CD14-positive monocyte (primary cell): ENCODE measurements at regions not wholly inside any gene's neighbourhood (a gene's known extent, or its start where the extent isn't known, plus 50 kb on each side); places are given as distances from the start of the nearest gene placed in this dataset.

Source experiments
- DNase-seq, 3 donors: peaks; one replicate each; pipeline ENCODE4 v3.0.0-alpha.2; 2011 to 2022
- H2AFZ ChIP-seq: 2 replicates; pipeline ENCODE4 v1.6.0; 2012; ENCODE audit warnings: mild to moderate bottlenecking, low read depth, low read length, inconsistent platforms; ENCODE audit not compliant: insufficient read depth, poor library complexity, severe bottlenecking
- H3K27ac ChIP-seq, 2 donors: 1 replicate in 1 of 2; 2 replicates in 1 of 2; pipeline ENCODE4 v1.5.1; 2012 to 2013; ENCODE audit warnings: low read length in 2 of 2, control low read depth in 1 of 2, inconsistent platforms in 1 of 2, low read depth in 1 of 2, mild to moderate bottlenecking in 1 of 2
- H3K27me3 ChIP-seq, 2 donors: one replicate each; pipeline versions ENCODE4 v1.6.0 to v1.6.1; 2011 to 2013; ENCODE audit warnings: low read length in 2 of 2; ENCODE audit not compliant: control insufficient read depth in 2 of 2, insufficient read depth in 2 of 2
- H3K36me3 ChIP-seq, 2 donors: replicated peaks in 1 of 2; 1 replicate in 1 of 2; 2 replicates in 1 of 2; pipeline versions ENCODE4 v1.5.1 to v1.6.1; 2012 to 2013; ENCODE audit warnings: low read length in 2 of 2, control low read depth in 1 of 2, inconsistent platforms in 1 of 2, mild to moderate bottlenecking in 1 of 2; ENCODE audit not compliant: insufficient read depth in 2 of 2, control insufficient read depth in 1 of 2
- H3K4me1 ChIP-seq, 2 donors: 1 replicate in 1 of 2; 2 replicates in 1 of 2; pipeline versions ENCODE4 v1.5.1 to v1.6.1; 2012 to 2013; ENCODE audit warnings: low read length in 2 of 2, control low read depth in 1 of 2, inconsistent platforms in 1 of 2, mild to moderate bottlenecking in 1 of 2, moderate library complexity in 1 of 2; ENCODE audit not compliant: insufficient read depth in 2 of 2, control insufficient read depth in 1 of 2
- H3K4me2 ChIP-seq: replicated peaks from 2 replicates; pipeline ENCODE3; 2012; ENCODE audit warnings: low read length, moderate library complexity, mild to moderate bottlenecking; ENCODE audit not compliant: poor library complexity, severe bottlenecking; ENCODE audit errors: extremely low read depth
- H3K4me3 ChIP-seq, 3 experiments: fragments of 200-600 bp in 1 of 3; sonication (generic) in 1 of 3; replicated peaks in 1 of 3; 1 replicate in 2 of 3; 2 replicates in 1 of 3; pipeline ENCODE4 v1.5.1; 2011 to 2013; ENCODE audit warnings: low read length in 3 of 3, mild to moderate bottlenecking in 3 of 3, control low read depth in 2 of 3, low read depth in 2 of 3, inconsistent platforms in 1 of 3, moderate library complexity in 1 of 3
- H3K79me2 ChIP-seq: 2 replicates; pipeline ENCODE4 v1.6.0; 2012; ENCODE audit warnings: mild to moderate bottlenecking, control low read depth, inconsistent platforms, low read length, moderate library complexity; ENCODE audit not compliant: insufficient read depth
- H3K9ac ChIP-seq: 2 replicates; pipeline ENCODE4 v1.6.0; 2017; ENCODE audit warnings: low read length, mild to moderate bottlenecking; ENCODE audit not compliant: insufficient read depth, poor library complexity, severe bottlenecking
- H3K9me3 ChIP-seq, 2 donors: replicated peaks in 1 of 2; 1 replicate in 1 of 2; 2 replicates in 1 of 2; pipeline versions ENCODE4 v1.5.1 to v1.6.1; 2012 to 2013; ENCODE audit warnings: low read length in 2 of 2, control low read depth in 1 of 2; ENCODE audit not compliant: control insufficient read depth in 1 of 2, insufficient read depth in 1 of 2
- H4K20me1 ChIP-seq: 2 replicates; pipeline ENCODE4 v1.6.0; 2012; ENCODE audit warnings: mild to moderate bottlenecking, low read length, control low read depth, moderate library complexity; ENCODE audit not compliant: insufficient read depth
- H3K27ac Mint-ChIP-seq, 7 donors: one replicate each; pipeline ENCODE4 v1.8.0; 2020; ENCODE audit warnings: mild to moderate bottlenecking in 7 of 7, mixed read lengths in 7 of 7, moderate library complexity in 6 of 7, inconsistent platforms in 2 of 7
- H3K27me3 Mint-ChIP-seq, 3 donors: one replicate each; pipeline ENCODE4 v1.8.0; 2021 to 2022; ENCODE audit warnings: low read depth in 3 of 3, mild to moderate bottlenecking in 3 of 3, mixed read lengths in 3 of 3, moderate library complexity in 3 of 3, inconsistent platforms in 1 of 3
- H3K36me3 Mint-ChIP-seq, 2 donors: one replicate each; pipeline ENCODE4 v1.8.0; 2020; ENCODE audit warnings: mixed read lengths in 2 of 2, inconsistent platforms in 1 of 2, mild to moderate bottlenecking in 1 of 2
- H3K4me1 Mint-ChIP-seq: one replicate; pipeline ENCODE4 v1.8.0; 2020; ENCODE audit warnings: mild to moderate bottlenecking, mixed read lengths
- H3K4me3 Mint-ChIP-seq, 2 donors: one replicate each; pipeline ENCODE4 v1.8.0; 2020; ENCODE audit warnings: mild to moderate bottlenecking in 2 of 2, mixed read lengths in 2 of 2, moderate library complexity in 1 of 2
- H3K9me3 Mint-ChIP-seq, 7 donors: one replicate each; pipeline ENCODE4 v1.8.0; 2020 to 2022; ENCODE audit warnings: mixed read lengths in 7 of 7, mild to moderate bottlenecking in 6 of 7, moderate library complexity in 6 of 7, inconsistent platforms in 2 of 7
- CTCF ChIP-seq: fragments of 200-600 bp; IDR thresholded peaks from one replicate; pipeline ENCODE4 v1.8.0; 2022; ENCODE audit warnings: antibody characterized with exemption, mild to moderate bottlenecking
- WGBS: methylation state at CpG from one replicate; pipeline ENCODE4 v1.1.5; 2013; ENCODE audit warnings: missing lambda C conversion rate; ENCODE audit not compliant: insufficient coverage; 5-methylcytosine and 5-hydroxymethylcytosine counted together
- intact Hi-C, 2 donors: fragments of 100-400 bp; cut with micrococcal nuclease; formaldehyde crosslinking; loops; one replicate each; pipeline versions ENCODE4 v1.15.0 to v1.15.1; 2023

- no peaks in the 10 kb centered on the region for H3K27me3 Mint-ChIP-seq
- no peak for TF ChIP-seq CTCF
- Histone ChIP-seq H3K36me3 (no peaks in the 10 kb centered on the region), H3K4me2 (no peak overlapping the region), H3K4me1 (no peaks in the 10 kb centered on the region), H4K20me1 (no peaks in the 10 kb centered on the region), H3K9me3 (no peaks in the 10 kb centered on the region), H3K9ac (no peak overlapping the region), H3K4me3 (no peak overlapping the region), H3K27me3 (no peaks in the 10 kb centered on the region), H3K79me2 (no peaks in the 10 kb centered on the region), H2AFZ (no peak overlapping the region), H3K27ac (no peak overlapping the region)
- H3K4me1 Mint-ChIP-seq, result no peaks in the 10 kb centered on the region
- no peak overlapping the region for H3K4me3 Mint-ChIP-seq
- H3K36me3 Mint-ChIP-seq, result no peaks in the 10 kb centered on the region
- peaks cover 0 to 5% (median 0%) of the 10 kb centered on the region in 7 donors for H3K9me3 Mint-ChIP-seq
- DNase-seq, result no peak
- intact Hi-C loops, result no loop called here
- H3K27ac Mint-ChIP-seq, result no peak overlapping the region
Observed at GRCh38 chr2:22043784-22044183, 920.0 kb downstream of the TDRD15 start.

- no peaks in the 10 kb centered on the region for H4K20me1 ChIP-seq
- H3K4me2 ChIP-seq, result no peak overlapping the region
- intact Hi-C loops, result no loop called here
- Mint-ChIP-seq H3K27me3 (no peaks in the 10 kb centered on the region), H3K36me3 (no peaks in the 10 kb centered on the region), H3K27ac (no peak overlapping the region), H3K4me1 (no peaks in the 10 kb centered on the region), H3K9me3 (peaks cover 0 to 6% (median 2%) of the 10 kb centered on the region in 7 donors), H3K4me3 (no peak overlapping the region)
- no peak overlapping the region for H3K27ac ChIP-seq
- no peak overlapping the region for H3K4me3 ChIP-seq
- no peaks in the 10 kb centered on the region for H3K79me2 ChIP-seq
- no peaks in the 10 kb centered on the region for H3K9me3 ChIP-seq
- H3K27me3 ChIP-seq, result no peaks in the 10 kb centered on the region
- no peak overlapping the region for H3K9ac ChIP-seq
- H3K36me3 ChIP-seq, result no peaks in the 10 kb centered on the region
- no peak for DNase-seq
- 100% methylated on average over 2 of the region's 4 CpGs for WGBS
- no peaks in the 10 kb centered on the region for H3K4me1 ChIP-seq
- H2AFZ ChIP-seq, result no peak overlapping the region
- no peak for TF ChIP-seq CTCF
Observed at GRCh38 chr2:22055784-22056620, 932.2 kb downstream of the TDRD15 start.
